OCI-LY7 (cell line): ENCODE measurements at regions not wholly inside any gene's neighbourhood (a gene's known extent, or its start where the extent isn't known, plus 50 kb on each side); places are given as distances from the start of the nearest gene placed in this dataset.

ENCODE experiments used
- EZH2phosphoT487 ChIP-seq: fragments of 200-600 bp; sonication (generic); IDR thresholded peaks from 2 replicates; pipeline ENCODE4 v1.6.1; 2018; ENCODE audit warnings: low read depth, borderline replicate concordance, mild to moderate bottlenecking, mixed run types, antibody characterized with exemption, low read length, moderate library complexity, mixed read lengths
- TF ChIP-seq, protein P1 (sequence below): fragments of 200-600 bp; sonication (generic); conservative IDR thresholded peaks from 2 replicates; pipeline ENCODE4 v1.5.1; 2014; ENCODE audit warnings: mild to moderate bottlenecking, antibody characterized with exemption, low read length, moderate library complexity, mixed read lengths

DNA sequence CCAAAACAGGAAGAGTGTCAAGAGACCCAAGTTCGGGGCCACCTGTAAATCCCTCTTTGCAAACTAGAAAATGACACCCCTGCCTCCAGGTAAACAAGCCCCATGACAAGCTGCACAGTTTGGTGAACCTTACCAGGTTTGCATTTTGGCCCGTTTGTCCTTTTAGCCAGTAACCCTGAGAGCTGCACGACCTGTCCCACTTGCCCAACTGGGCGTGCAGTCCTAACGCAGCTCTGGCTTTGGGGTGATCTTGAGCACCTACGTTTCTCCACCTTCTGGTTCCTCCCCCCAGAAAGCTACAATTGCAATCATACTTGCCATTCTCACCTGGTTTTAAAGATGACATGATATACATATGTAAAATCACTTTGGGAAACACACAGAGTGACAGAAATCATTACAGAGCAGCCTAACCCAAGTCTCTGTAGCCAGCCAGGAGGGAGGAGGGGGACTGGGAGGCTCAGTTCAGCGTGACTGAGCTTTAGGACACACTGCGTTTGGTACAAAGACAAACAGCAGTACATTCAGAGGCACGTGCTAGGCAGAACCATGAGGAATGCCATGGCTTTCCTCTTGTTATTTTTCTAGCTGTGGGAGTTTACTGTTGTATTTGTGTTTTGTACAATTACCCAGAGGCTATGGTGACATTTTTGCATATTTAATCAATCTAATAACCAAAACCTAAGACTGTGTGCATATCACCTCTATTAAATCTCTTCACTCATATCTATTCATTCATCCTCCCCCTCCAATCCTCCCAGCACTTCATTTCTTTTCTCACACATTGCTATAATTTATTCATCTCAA, 304.0 kb downstream of the IRS1 start:
- TF ChIP-seq, protein P1, sequence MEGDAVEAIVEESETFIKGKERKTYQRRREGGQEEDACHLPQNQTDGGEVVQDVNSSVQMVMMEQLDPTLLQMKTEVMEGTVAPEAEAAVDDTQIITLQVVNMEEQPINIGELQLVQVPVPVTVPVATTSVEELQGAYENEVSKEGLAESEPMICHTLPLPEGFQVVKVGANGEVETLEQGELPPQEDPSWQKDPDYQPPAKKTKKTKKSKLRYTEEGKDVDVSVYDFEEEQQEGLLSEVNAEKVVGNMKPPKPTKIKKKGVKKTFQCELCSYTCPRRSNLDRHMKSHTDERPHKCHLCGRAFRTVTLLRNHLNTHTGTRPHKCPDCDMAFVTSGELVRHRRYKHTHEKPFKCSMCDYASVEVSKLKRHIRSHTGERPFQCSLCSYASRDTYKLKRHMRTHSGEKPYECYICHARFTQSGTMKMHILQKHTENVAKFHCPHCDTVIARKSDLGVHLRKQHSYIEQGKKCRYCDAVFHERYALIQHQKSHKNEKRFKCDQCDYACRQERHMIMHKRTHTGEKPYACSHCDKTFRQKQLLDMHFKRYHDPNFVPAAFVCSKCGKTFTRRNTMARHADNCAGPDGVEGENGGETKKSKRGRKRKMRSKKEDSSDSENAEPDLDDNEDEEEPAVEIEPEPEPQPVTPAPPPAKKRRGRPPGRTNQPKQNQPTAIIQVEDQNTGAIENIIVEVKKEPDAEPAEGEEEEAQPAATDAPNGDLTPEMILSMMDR, result no peak
- TF ChIP-seq EZH2phosphoT487, result no peak
